Vagina (tissue), 2 donors: ENCODE measurements at regions not wholly inside any gene's neighbourhood (a gene's known extent, or its start where the extent isn't known, plus 50 kb on each side); places are given as distances from the start of the nearest gene placed in this dataset.
"Not testable (repeated sequence)": the region's sequence is repeated elsewhere in the genome, so short reads cannot be mapped to it uniquely, and the experiment has no call there.

ENCODE experiments used
- DNase-seq, 2 donors: peaks; one replicate each; pipeline ENCODE4 v3.0.0-alpha.2; 2017; ENCODE audit errors: extremely low spot score in 2 of 2
- H3K27ac ChIP-seq: fragments of 200-600 bp; sonication (generic); one replicate; pipeline ENCODE4 v1.5.1; 2019
- H3K27me3 ChIP-seq: fragments of 200-600 bp; sonication (generic); one replicate; pipeline ENCODE4 v1.5.1; 2019
- H3K36me3 ChIP-seq, 2 donors: fragments of 200-600 bp; sonication (generic); one replicate each; pipeline ENCODE4 v1.5.1; 2017 to 2019
- H3K4me1 ChIP-seq: fragments of 200-600 bp; sonication (generic); one replicate; pipeline ENCODE4 v1.5.1; 2019
- H3K4me3 ChIP-seq, 2 donors: fragments of 200-600 bp; sonication (generic); 1 replicate in 1 of 2; 2 replicates in 1 of 2; pipeline ENCODE4 v1.5.1; 2016 to 2019
- H3K9me3 ChIP-seq: fragments of 200-600 bp; sonication (generic); one replicate; pipeline ENCODE4 v1.5.1; 2019
- POLR2A ChIP-seq, 2 donors: fragments of 450-650 bp; IDR thresholded peaks; one replicate each; pipeline ENCODE4 v1.6.1; 2017; ENCODE audit warnings: antibody characterized with exemption in 2 of 2, mild to moderate bottlenecking in 2 of 2, moderate library complexity in 2 of 2
- POLR2AphosphoS5 ChIP-seq, 2 donors: sonication (generic); formaldehyde crosslinking; IDR thresholded peaks; one replicate each; pipeline ENCODE4 v1.9.0; 2017; ENCODE audit warnings: antibody characterized with exemption in 2 of 2, mild to moderate bottlenecking in 2 of 2, low read depth in 1 of 2; ENCODE audit not compliant: insufficient read depth in 1 of 2
- intact Hi-C: fragments of 100-400 bp; cut with DNase I; formaldehyde crosslinking; loops from one replicate; pipeline ENCODE4 v1.15.1; 2023
- TF ChIP-seq, protein P1 (sequence below), 3 experiments: fragments of 450-650 bp in 2 of 3; fragments of 200-600 bp in 1 of 3; sonication (generic) in 1 of 3; IDR thresholded peaks; one replicate each; pipeline ENCODE4 v1.5.1; 2017 to 2019; ENCODE audit warnings: antibody characterized with exemption in 3 of 3, mild to moderate bottlenecking in 2 of 3, moderate library complexity in 2 of 3

DNA sequence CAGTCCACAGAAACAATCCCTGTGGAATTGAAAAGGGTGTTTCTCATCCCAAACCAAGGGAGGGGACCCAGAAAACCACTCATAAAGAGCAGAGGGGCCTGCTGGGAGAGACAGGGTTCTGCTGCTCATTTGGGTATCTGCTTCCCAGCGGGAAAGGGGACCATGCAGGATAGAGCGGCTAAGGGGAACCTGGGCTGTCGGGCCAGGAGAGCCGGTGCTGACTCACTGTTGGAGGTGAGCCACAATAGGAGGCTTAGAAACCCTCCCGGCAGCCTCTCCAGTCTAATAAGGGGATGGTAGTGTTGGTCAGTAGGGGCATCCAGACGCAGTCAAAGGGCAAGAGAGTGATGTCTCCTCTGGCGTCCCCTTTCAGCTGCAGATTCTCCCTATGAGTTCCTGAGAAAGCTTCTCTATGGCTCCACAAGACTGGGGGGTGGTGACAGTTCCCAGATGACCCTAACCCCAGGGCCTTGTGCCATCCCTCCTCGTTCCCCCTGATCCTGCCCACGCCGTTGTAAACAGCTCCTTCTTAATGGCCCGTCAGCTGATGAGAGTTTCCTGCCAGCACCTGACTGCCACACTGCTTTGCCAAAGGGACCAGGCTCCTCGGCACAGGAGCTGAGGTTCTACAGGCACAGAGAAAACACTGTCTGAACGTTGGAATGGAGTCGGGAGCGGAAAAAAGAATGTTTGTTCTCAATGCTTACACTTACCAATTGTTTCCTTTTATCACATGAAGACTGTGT, 646.1 kb upstream of the DEFB115 start:
- Histone ChIP-seq H3K27me3 (no peaks in the 10 kb centered on the region), H3K27ac (no peak overlapping the region), H3K4me3 (no peak overlapping the region), H3K36me3 (no peaks in the 10 kb centered on the region), H3K4me1 (no peaks in the 10 kb centered on the region), H3K9me3 (no peaks in the 10 kb centered on the region)
- intact Hi-C loops = no loop called here
- DNase-seq = no peak
- no peak for TF ChIP-seq POLR2A (IDR thresholded peaks at IDR 0.05)
- TF ChIP-seq, protein P1, sequence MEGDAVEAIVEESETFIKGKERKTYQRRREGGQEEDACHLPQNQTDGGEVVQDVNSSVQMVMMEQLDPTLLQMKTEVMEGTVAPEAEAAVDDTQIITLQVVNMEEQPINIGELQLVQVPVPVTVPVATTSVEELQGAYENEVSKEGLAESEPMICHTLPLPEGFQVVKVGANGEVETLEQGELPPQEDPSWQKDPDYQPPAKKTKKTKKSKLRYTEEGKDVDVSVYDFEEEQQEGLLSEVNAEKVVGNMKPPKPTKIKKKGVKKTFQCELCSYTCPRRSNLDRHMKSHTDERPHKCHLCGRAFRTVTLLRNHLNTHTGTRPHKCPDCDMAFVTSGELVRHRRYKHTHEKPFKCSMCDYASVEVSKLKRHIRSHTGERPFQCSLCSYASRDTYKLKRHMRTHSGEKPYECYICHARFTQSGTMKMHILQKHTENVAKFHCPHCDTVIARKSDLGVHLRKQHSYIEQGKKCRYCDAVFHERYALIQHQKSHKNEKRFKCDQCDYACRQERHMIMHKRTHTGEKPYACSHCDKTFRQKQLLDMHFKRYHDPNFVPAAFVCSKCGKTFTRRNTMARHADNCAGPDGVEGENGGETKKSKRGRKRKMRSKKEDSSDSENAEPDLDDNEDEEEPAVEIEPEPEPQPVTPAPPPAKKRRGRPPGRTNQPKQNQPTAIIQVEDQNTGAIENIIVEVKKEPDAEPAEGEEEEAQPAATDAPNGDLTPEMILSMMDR (IDR thresholded peaks at IDR 0.05) = no peak
- TF ChIP-seq POLR2AphosphoS5 (IDR thresholded peaks at IDR 0.05; ENCODE audit: insufficient read depth in 1 of 2, low read depth in 1 of 2) = no peak

- Histone ChIP-seq H3K4me3 (no peak overlapping the region), H3K9me3 (no peaks in the 10 kb centered on the region), H3K4me1 (no peaks in the 10 kb centered on the region), H3K36me3 (no peaks in the 10 kb centered on the region), H3K27ac (no peak overlapping the region), H3K27me3 (no peaks in the 10 kb centered on the region)
- intact Hi-C loops = no loop called here
- no peak for TF ChIP-seq POLR2AphosphoS5 (IDR thresholded peaks at IDR 0.05; ENCODE audit: insufficient read depth in 1 of 2, low read depth in 1 of 2)
- TF ChIP-seq, protein P1 (IDR thresholded peaks at IDR 0.05) = no peak
- TF ChIP-seq POLR2A (IDR thresholded peaks at IDR 0.05) = no peak
- DNase-seq = no peak
Measured at GRCh38 chr20:30612344-30612743, 645.1 kb upstream of the DEFB115 start.

DNA sequence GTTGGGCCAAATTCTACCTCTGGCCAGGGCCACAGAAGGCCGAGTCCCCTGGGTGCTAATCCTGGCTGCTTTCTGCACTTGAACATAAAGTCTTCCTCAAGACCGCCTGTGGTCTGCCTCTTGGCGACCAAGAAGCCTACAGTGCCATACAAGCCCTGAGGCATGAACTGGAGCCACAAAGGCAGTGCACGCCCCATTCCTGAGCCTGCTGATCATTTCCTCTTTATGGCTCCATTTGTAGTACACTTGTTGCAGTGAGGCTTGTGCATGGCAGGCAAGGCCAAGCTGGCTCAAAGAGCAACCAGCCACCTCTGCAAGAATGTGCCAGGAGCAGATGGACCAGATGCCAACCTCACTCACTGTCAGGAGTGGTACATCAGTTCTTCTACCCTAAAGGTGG, 636.1 kb upstream of the DEFB115 start:
- H3K27me3 ChIP-seq, H3K4me3 ChIP-seq, H3K4me1 ChIP-seq, H3K27ac ChIP-seq, H3K36me3 ChIP-seq, DNase-seq, intact Hi-C loops, H3K9me3 ChIP-seq: not testable (repeated sequence)

- H3K4me1 ChIP-seq, H3K4me3 ChIP-seq, H3K36me3 ChIP-seq, H3K27ac ChIP-seq, DNase-seq, intact Hi-C loops, H3K9me3 ChIP-seq, H3K27me3 ChIP-seq: not testable (repeated sequence)
Measured at GRCh38 chr20:30624310-30624709, 633.2 kb upstream of the DEFB115 start.

- intact Hi-C loops, H3K4me3 ChIP-seq, H3K27ac ChIP-seq, H3K36me3 ChIP-seq, DNase-seq, H3K9me3 ChIP-seq, H3K27me3 ChIP-seq, H3K4me1 ChIP-seq: not testable (repeated sequence)
Measured at GRCh38 chr20:30629376-30629775, 628.1 kb upstream of the DEFB115 start.

- TF ChIP-seq POLR2AphosphoS5 (IDR thresholded peaks at IDR 0.05; ENCODE audit: insufficient read depth in 1 of 2, low read depth in 1 of 2) (no peak), POLR2A (IDR thresholded peaks at IDR 0.05) (no peak)
- TF ChIP-seq, protein P1 (IDR thresholded peaks at IDR 0.05) = no peak
- Histone ChIP-seq H3K9me3 (no peaks in the 10 kb centered on the region), H3K4me1 (no peaks in the 10 kb centered on the region), H3K36me3 (no peaks in the 10 kb centered on the region), H3K27me3 (no peaks in the 10 kb centered on the region), H3K4me3 (no peak overlapping the region), H3K27ac (no peak overlapping the region)
- no peak for DNase-seq
- intact Hi-C loops = no loop called here
Measured at GRCh38 chr20:30630761-30631160, 626.7 kb upstream of the DEFB115 start.

DNA sequence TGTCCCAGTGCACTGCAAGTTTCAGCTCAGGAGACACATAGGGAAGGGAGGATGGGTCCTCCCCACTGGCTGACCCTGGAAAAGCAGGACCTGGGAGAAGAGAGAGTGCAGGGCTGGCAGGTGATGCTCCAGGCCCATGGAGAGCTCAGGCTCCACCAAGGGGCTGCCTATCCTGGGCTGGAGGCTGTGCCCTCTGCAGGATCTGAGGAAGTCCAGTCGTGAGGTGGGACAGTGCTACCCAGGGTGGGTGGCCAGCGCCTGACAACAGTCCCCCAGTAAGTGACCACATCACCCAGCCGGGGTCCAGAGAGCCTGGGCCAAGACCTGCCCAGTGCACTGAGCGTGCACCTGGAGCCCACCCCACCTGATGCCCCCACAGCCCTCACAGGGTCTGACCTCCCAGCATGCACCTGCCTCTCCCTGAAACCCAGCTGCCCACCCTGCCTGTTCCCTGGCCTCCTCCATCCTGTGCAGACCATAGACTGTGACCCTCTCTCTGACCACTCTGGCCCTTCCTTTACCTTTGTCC, 626.1 kb upstream of the DEFB115 start:
- DNase-seq, intact Hi-C loops, H3K27ac ChIP-seq, H3K36me3 ChIP-seq, H3K4me3 ChIP-seq, H3K4me1 ChIP-seq, H3K27me3 ChIP-seq, H3K9me3 ChIP-seq: not testable (repeated sequence)

DNA sequence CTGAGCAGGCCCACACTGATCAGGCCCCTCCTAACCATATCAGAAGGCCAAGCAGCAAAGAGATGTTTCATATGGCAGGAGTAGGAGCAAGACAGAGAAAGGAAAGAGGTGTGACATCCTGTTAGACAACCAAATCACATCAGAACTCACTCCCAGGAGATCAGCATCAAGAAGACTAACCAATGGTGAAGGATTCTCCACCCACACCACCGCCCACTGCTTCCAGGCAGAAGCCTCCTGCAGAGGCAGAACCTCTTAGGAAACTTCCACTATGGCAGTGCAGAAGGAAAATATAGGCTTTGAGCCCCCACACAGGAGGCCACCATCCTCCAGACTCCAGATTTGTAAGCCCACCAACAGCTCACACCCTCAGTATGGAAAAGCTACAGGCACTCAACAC, 624.7 kb upstream of the DEFB115 start:
- H3K4me3 ChIP-seq, H3K4me1 ChIP-seq, H3K27me3 ChIP-seq, DNase-seq, H3K27ac ChIP-seq, intact Hi-C loops, H3K9me3 ChIP-seq, H3K36me3 ChIP-seq: not testable (repeated sequence)

GRCh38 chr20:30641522-30641921, 615.9 kb upstream of the DEFB115 start:
- H3K36me3 ChIP-seq, intact Hi-C loops: not testable (repeated sequence)

GRCh38 chr20:30660982-30661381, 596.5 kb upstream of the DEFB115 start:
- H3K27ac ChIP-seq, H3K4me3 ChIP-seq, DNase-seq, H3K4me1 ChIP-seq, H3K9me3 ChIP-seq, H3K27me3 ChIP-seq, H3K36me3 ChIP-seq, intact Hi-C loops: not testable (repeated sequence)

More at GRCh38 chr20:30641522-30641921, 615.9 kb upstream of the DEFB115 start:
- H3K4me1 ChIP-seq, H3K9me3 ChIP-seq, H3K27me3 ChIP-seq, H3K4me3 ChIP-seq, DNase-seq, H3K27ac ChIP-seq: not testable (repeated sequence)
